Activated naive CD4-positive, alpha-beta T cell treated with anti-CD3 and anti-CD28 coated beads, Interleukin-2, amount 50 U/mL, for 72 hours (primary cell): ENCODE measurements at regions not wholly inside any gene's neighbourhood (a gene's known extent, or its start where the extent isn't known, plus 50 kb on each side); places are given as distances from the start of the nearest gene placed in this dataset.

Experiments used
- ATAC-seq, 2 donors: fragments of 150-1000 bp; cut with Tn5 transposase; 2 replicates each; pipeline ENCODE4 v1.10.0; 2021; ENCODE audit warnings: mild to moderate bottlenecking in 2 of 2, moderate library complexity in 2 of 2
- DNase-seq, 2 donors: peaks; one replicate each; pipeline ENCODE4 v3.0.0; 2021 to 2022; ENCODE audit warnings: low spot score in 2 of 2
- H3K27ac Mint-ChIP-seq, 2 donors: one replicate each; pipeline ENCODE4 v1.8.0; 2022; ENCODE audit warnings: mild to moderate bottlenecking in 2 of 2, mixed read lengths in 2 of 2
- H3K36me3 Mint-ChIP-seq, 2 donors: one replicate each; pipeline ENCODE4 v1.8.0; 2022; ENCODE audit warnings: mixed read lengths in 2 of 2
- H3K9me3 Mint-ChIP-seq, 2 donors: one replicate each; pipeline ENCODE4 v1.8.0; 2022; ENCODE audit warnings: mixed read lengths in 2 of 2

DNA sequence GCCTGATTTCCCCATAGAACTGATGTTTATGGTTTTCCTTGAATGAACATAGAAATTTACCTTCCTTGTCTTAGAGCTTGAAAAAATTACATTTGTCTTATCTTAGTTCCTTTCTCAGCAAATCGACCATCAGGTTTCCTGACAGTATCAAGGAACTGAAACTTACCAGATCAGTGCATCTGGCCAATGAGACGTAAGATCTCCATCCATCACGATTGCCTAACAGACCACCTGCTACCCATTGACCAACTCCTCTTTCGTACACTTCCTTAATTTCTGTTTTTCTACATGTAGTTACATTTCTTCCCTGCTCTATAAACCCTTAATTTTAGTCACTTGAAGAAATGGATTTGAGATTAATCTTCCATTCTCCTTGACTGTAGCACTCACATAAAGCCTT, 57.4 kb upstream of the TMPRSS15 start:
- Mint-ChIP-seq H3K9me3 (peaks cover 10 to 14% of the 10 kb centered on the region in 2 donors), H3K27ac (no peak overlapping the region), H3K36me3 (peaks cover 0 to 8% of the 10 kb centered on the region in 2 donors)
- ATAC-seq: no peak
- DNase-seq: no peak

DNA sequence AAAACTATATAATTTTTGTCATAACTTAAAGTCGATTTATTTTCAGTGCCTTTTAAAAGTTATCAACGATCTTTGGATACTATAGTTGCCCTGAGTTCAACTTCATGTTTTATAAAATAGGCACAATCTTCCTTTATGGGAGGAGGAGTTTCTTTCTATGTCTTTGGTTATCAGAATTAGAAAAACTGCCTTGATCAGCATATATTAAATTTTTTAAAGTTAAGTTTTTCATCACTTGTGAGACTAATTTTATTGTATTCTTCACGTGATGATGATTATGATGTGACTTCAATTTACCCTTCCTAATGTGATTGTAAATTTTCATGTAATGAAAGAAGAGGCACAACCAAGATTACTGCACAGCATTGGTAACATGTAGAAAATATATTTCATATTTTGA, 58.2 kb upstream of the TMPRSS15 start:
- Mint-ChIP-seq H3K27ac (no peak overlapping the region), H3K9me3 (peaks cover 10 to 14% of the 10 kb centered on the region in 2 donors), H3K36me3 (peaks cover 0 to 8% of the 10 kb centered on the region in 2 donors)
- DNase-seq: no peak
- ATAC-seq: no peak

DNA sequence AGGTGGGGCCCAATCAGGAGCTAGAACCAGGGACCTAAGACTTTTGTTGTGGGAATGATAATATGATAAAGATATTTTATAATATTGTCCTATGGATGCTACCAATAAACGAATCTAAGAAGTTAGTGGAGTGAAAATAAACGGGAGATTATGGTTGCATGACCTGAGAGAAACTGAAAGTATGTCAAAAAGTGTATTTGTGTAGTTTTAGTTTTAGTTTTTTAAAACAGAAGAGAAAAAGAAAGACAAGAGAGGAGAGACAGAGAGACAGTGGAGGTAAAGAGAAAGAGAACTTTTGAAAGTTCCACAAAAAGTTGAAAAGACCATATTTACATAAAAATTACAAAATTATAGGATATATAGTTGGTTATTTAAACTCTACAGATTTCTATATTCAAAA, 64.1 kb upstream of the TMPRSS15 start:
- Mint-ChIP-seq H3K36me3 (peaks cover 0 to 8% of the 10 kb centered on the region in 2 donors), H3K9me3 (peaks cover 9 to 14% of the 10 kb centered on the region in 2 donors), H3K27ac (no peak overlapping the region)
- DNase-seq (no peak), ATAC-seq (no peak)

DNA sequence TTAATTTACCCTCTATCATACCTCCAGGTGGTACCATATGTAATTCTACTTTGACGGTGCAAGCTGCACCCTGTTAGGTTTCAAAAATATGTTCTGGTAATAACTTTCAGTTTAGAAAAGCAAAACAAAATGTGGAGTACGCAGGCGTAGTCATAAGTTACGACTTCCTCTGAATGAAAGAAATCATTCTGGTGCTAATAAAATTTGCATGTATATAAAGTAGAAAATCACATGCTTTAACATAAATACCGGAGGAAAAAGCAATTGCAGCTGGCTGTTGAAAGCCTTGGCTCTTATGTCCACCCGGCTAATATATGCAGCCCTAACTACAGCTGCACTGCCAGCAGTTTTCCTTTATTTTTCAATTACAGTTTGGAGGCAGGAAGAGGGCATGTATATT, 65.2 kb upstream of the TMPRSS15 start:
- DNase-seq: no peak
- peaks cover 0 to 8% of the 10 kb centered on the region in 2 donors for H3K36me3 Mint-ChIP-seq
- peaks cover 4 to 10% of the 10 kb centered on the region in 2 donors for H3K9me3 Mint-ChIP-seq
- ATAC-seq: no peak
- H3K27ac Mint-ChIP-seq: no peak overlapping the region

DNA sequence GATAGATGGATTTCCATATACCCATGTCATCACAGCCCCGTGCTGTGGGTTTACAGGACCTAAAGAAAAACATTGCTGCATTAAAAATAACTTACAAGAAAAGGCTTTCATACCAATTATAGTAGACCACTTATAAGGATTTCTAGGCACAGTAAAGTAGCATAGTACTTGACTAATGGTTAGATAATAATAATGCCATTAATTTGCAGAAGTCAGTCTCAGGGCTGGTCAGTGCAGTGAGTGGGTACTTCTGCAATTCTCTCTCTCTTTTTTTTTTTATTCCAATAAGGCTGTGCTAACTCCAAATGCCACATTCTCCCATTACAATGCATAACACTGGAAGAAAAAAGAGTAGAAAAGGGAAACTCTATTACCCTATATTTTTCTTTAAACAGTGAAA, 73.1 kb upstream of the TMPRSS15 start:
- peaks cover 2 to 11% of the 10 kb centered on the region in 2 donors for H3K9me3 Mint-ChIP-seq
- no peak for DNase-seq
- no peak overlapping the region for H3K27ac Mint-ChIP-seq
- H3K36me3 Mint-ChIP-seq: no peaks in the 10 kb centered on the region
- ATAC-seq: no peak

DNA sequence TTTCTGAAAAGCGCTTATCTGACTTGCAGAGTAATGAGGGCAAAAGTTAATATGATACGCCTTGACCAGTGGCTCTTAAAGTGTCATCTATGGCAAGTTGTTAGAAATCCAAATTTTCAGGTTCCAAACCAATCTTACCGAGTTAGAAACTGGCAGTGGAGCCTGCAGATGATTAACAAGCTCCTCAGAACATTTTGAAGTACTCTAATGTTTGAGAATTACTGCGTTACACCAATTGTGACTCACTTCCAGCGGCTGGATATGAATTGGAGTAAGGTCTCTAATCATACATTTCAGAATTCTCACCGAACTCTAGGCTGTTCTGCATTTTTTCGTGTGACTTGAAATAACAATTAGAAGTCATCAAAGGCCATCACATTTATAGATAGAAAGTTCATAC, 73.5 kb upstream of the TMPRSS15 start:
- DNase-seq: no peak
- ATAC-seq: no peak
- Mint-ChIP-seq H3K27ac (no peak overlapping the region), H3K36me3 (no peaks in the 10 kb centered on the region), H3K9me3 (peaks cover 2 to 9% of the 10 kb centered on the region in 2 donors)

DNA sequence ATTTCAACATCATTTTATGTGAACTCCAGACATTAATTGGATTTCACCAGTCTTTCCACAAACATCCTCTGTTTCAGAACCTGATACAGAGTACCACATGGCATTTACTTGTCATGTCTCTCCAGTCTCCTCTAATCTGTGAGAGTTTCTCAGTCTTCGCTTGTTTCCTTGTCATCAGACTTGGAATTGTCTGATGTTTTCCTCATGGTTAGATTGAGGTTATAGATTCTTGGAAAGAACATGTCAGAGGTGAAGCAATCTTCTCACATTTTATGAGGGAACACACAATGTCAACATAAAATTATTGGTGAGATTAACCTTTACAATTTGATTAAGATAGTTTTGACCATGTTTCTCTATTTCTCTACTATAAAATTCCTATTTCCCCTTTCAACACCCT, 74.9 kb upstream of the TMPRSS15 start:
- no peaks in the 10 kb centered on the region for H3K36me3 Mint-ChIP-seq
- H3K9me3 Mint-ChIP-seq: peaks cover 2 to 9% of the 10 kb centered on the region in 2 donors
- no peak for ATAC-seq
- no peak for DNase-seq
- no peak overlapping the region for H3K27ac Mint-ChIP-seq

DNA sequence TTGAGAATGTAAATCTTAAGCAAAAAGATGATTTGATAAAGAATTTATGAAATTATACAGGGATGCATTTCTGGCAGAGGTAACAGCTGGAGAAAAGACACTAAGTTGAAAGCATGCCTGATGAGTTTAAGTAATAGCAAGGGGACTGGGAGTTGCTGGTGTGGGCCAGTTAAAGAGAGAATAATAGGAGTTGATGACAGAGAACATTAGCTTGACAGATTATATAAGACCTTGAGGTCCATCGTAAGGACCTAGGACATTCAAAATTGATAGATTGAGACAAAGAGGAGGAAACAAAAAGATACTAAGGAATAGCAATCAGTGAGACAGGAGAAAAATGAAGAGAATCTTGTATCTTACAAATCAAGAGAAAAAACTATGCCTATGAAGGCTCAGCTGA, 84.7 kb upstream of the TMPRSS15 start:
- no peaks in the 10 kb centered on the region for H3K36me3 Mint-ChIP-seq
- ATAC-seq: no peak
- no peak for DNase-seq
- H3K9me3 Mint-ChIP-seq: no peaks in the 10 kb centered on the region
- no peak overlapping the region for H3K27ac Mint-ChIP-seq

DNA sequence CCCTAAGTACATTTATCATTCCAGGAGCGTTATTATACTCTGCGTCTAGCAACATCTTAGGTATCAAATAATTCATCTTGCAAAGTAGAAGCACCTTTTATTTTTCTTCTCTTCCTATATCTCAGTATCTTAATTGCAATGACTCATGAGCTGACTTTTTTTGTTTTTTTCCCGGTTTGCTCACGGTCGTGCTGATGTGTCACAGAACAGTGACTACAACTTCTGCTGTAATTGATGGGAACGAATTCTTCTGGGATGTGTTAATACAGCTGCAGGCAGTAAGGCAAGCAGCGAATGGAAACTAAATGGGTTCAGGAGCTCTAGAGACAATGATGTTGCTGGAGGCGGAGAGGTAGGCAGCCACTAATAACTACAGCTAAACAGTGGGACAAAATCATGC, 89.8 kb upstream of the TMPRSS15 start:
- Mint-ChIP-seq H3K9me3 (peaks cover 0 to 3% of the 10 kb centered on the region in 2 donors), H3K36me3 (no peaks in the 10 kb centered on the region), H3K27ac (no peak overlapping the region)
- DNase-seq (no peak), ATAC-seq (no peak)

DNA sequence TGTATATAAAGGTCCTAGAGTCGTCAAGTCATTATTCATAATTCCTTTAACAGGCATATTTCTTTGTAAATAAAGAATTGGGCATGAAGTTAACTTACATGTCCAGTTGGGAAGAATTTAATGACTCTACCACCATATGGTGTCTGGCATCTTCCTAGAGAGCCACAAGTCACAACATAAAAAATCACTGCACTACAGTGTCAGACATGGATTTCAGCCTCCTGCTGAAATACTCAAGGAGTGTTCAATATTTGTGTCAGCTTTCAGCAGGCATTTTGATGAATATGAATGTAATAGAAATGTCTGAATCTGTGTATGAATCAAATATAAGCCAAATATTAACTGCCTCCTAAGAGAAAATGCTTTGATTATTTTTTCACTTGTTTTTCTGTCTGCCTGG, 91.9 kb upstream of the TMPRSS15 start:
- Mint-ChIP-seq H3K9me3 (peaks cover 0 to 3% of the 10 kb centered on the region in 2 donors), H3K36me3 (no peaks in the 10 kb centered on the region), H3K27ac (no peak overlapping the region)
- no peak for ATAC-seq
- no peak for DNase-seq

DNA sequence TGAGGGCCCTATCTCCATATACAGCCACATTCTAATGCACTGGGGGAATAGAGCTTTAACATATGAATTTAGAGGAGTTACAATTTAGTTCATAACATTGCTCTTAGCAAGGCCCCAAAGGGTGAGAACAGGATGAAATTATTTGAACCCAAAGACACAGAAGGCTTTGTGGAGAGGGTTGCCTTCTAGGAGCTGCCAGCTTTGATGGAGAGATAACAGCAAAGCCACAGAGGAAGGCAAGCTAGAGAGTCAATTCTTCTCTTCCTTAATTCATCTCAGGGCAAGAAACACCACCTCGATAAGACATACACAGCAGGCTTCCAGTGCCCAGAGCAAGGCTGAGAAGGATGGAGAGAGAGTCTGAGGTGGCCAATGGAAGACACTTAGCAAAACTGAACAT, 94.8 kb upstream of the TMPRSS15 start:
- H3K27ac Mint-ChIP-seq: no peak overlapping the region
- DNase-seq: no peak
- H3K9me3 Mint-ChIP-seq: peaks cover 0 to 7% of the 10 kb centered on the region in 2 donors
- H3K36me3 Mint-ChIP-seq: peaks cover 0 to 5% of the 10 kb centered on the region in 2 donors
- no peak for ATAC-seq

DNA sequence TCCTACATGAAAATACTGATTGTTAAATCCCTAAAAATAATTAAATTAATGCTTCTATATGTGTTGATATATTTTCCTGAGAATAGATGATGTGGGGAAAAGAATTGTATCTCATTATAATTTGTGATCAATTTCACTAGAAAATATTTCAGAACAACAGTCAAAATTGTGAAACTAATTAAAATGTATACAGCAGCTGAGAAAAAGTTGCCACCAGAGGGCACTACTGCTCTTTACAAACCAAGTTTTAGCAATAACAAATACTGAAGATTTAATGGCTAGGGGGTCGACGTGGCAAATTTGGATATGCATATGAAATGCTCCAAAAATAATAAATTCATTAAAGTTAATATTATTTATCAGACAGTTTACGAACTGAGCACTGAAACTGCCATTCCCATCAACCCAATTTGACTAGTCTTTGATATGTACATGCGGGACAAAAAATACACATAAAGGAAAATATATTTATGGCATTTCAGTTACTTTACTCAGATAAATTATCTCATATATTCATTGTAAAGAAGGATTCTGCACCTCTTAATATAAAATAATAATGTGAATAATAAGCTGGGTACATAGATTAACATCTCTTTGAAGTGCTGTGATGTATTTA, 96.3 kb upstream of the TMPRSS15 start:
- no peak for ATAC-seq
- Mint-ChIP-seq H3K36me3 (peaks cover 0 to 5% of the 10 kb centered on the region in 2 donors), H3K9me3 (peaks cover 0 to 5% of the 10 kb centered on the region in 2 donors), H3K27ac (no peak overlapping the region)
- DNase-seq: peak in 1 of 2 donors; percentile 40

DNA sequence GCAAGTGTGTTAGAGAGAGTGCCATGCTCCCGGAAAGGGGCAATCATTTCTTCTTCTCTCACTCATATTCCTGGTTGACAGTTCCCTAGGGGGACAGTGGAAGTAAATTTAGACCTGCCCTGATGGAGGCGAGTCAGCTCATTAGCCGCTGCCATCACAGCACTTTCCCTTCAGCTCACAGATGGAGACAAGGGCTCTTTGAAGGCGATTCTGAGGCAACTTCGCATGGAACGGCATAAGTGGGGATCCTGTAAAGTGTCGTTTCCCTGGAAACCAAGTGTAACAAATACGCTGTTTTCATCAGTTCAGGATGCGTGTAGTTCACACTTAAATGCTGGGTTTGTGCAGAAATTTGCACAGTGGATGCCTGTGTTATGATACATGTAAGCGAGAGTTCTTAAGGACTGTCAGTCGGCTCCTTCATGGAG, 114.5 kb upstream of the TMPRSS15 start:
- no peaks in the 10 kb centered on the region for H3K9me3 Mint-ChIP-seq
- no peak overlapping the region for H3K27ac Mint-ChIP-seq
- ATAC-seq: no peak
- no peak for DNase-seq
- no peaks in the 10 kb centered on the region for H3K36me3 Mint-ChIP-seq

DNA sequence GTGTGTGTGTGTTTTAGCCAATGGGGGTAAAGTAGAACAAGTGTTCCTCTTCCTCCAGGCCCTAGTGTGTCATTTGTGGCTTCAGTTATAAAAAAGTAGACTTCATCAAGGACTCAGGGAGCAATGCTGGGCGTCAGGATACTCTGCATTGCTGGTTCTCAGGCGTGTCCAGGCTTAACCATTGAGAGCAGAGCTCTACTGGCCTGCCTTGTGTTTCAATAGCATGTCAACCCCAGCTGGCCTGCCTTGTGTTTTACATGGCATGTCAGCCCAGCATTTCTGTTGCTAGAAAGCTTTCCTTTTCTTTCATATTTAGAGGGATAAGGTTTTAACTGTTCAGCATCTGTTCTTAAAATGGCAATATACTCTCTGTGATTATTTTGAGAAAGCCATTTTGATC, 117.6 kb upstream of the TMPRSS15 start:
- Mint-ChIP-seq H3K36me3 (no peaks in the 10 kb centered on the region), H3K27ac (no peak overlapping the region), H3K9me3 (no peaks in the 10 kb centered on the region)
- no peak for ATAC-seq
- DNase-seq: no peak

DNA sequence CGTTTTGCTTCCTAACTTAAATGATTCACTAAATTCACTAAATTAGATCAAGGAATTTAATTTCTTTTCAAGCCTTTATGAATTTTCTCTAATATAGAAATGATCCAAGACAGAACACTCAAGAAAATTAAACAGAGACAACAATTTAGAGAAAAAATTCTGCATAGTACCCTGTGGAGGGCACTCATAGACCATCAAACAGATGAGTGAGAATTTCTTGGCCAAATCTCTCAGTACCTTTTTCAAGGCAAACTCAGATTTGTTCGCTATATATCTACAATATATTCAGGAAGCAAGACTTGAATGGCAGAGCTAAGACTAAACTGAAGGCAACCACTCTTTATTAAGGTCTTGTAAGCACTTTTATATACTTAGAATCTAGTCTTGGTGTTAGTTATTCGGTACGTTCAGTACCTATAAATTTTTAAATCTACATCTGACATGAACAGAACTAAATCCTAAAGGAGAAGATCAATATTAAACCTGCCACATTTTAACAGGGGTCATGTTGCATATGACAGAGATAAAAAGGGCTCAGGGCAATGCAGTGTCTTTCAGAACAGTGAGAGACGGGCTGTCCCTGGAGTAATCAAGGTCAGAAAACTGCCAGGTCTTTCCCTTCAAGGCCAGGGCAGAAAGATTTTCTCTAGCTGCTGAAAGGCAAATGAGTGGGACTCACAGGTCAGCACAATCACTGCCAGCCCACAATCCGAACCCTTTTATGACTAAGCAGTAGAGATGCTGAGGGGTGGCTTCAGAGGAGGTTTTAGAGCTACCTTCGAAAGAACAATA, 118.8 kb upstream of the TMPRSS15 start:
- ATAC-seq (no peak), DNase-seq (no peak)
- no peaks in the 10 kb centered on the region for H3K36me3 Mint-ChIP-seq
- H3K9me3 Mint-ChIP-seq: no peaks in the 10 kb centered on the region
- H3K27ac Mint-ChIP-seq: no peak overlapping the region

DNA sequence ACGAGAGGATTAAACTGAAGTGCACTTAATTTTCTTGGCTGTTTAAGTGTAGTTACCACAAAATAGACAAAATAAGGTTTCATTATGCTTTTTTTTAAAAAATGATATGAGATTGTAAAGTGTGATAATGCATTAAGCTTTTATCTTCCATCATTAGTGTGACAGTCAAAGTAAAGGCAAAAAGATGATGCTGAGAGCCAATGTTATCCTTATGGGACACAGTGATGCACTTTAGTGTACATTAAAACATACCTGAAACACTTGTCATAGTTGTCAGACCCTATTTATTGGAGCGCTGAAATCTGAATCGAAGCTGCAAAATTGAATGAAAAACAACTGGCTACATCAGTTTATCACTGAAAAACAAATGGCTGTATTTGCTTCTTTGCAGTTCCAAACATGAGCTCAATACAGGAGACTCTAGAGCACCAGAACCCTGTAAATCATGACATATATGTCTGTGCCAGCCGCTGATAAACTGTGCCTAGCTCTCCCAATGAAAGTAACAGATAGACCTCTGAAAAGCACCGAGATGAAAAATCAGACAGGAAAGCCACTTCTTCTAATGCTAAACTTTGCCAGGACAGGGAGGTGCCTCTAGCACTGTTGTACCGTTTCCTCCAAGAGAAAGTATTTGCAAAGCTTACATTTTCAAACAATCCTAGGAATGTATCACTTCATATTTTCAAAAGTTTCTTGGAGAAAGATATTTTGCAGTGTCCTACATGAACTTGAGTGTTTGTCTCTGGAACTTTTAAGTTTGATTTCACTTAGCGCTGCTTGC, 120.7 kb upstream of the TMPRSS15 start:
- Mint-ChIP-seq H3K27ac (no peak overlapping the region), H3K9me3 (no peaks in the 10 kb centered on the region), H3K36me3 (no peaks in the 10 kb centered on the region)
- no peak for DNase-seq
- no peak for ATAC-seq

DNA sequence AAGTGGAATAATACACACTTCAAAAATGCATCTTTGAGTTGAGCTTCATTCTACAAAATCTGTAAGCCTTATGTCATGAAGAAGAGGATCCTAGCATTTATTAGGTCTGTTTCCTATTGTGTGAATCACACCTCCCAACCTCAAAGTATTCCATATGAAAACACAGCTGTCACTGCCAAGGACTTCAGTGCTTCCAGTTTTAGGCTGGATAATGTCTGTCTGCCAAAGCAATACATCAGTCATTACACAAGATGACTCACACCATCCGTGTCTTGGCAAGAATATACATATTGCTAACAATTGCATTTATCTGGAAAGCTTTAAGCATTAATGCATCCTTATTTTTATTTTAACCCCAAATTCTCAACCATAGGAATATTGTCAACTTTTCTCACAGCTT, 125.7 kb upstream of the TMPRSS15 start:
- ATAC-seq (no peak), DNase-seq (no peak)
- Mint-ChIP-seq H3K9me3 (peaks cover 0 to 3% of the 10 kb centered on the region in 2 donors), H3K36me3 (no peaks in the 10 kb centered on the region), H3K27ac (no peak overlapping the region)
